ENCODE measurements at regions not wholly inside any gene's neighbourhood (a gene's known extent, or its start where the extent isn't known, plus 50 kb on each side); places are given as distances from the start of the nearest gene placed in this dataset.
"Not testable (repeated sequence)": the region's sequence is repeated elsewhere in the genome, so short reads cannot be mapped to it uniquely, and the experiment has no call there.

GRCh38 chr6:60944803-60945202, 1341.2 kb downstream of the KHDRBS2 start:
- not testable (repeated sequence) for TF ChIP-seq CTCF (IDR thresholded peaks at IDR 0.05 in 8 of 11, conservative IDR thresholded peaks at IDR 0.05 in 3 of 11); POLR2A (IDR thresholded peaks at IDR 0.05)
